HG02588 (cell line): ENCODE measurements at regions not wholly inside any gene's neighbourhood (a gene's known extent, or its start where the extent isn't known, plus 50 kb on each side); places are given as distances from the start of the nearest gene placed in this dataset.

Source experiments
- ATAC-seq: cut with Tn5 transposase; IDR thresholded peaks from one replicate; pipeline ENCODE4 v1.9.1; 2021; ENCODE audit warnings: mild to moderate bottlenecking, moderate library complexity; ENCODE audit not compliant: unreplicated experiment

GRCh38 chr10:33758299-33758698 lies 423.8 kb upstream of the NRP1 start:
- ATAC-seq, result no peak

- no peak for ATAC-seq
Measured at GRCh38 chr10:33754052-33754451, 419.6 kb upstream of the NRP1 start.

- no peak for ATAC-seq
Measured at GRCh38 chr10:33753389-33753788, 418.9 kb upstream of the NRP1 start.

- ATAC-seq, result no peak
Measured at GRCh38 chr10:33749790-33750189, 415.3 kb upstream of the NRP1 start.

- ATAC-seq, result no peak
Measured at GRCh38 chr10:33749067-33749735, 414.7 kb upstream of the NRP1 start.

- ATAC-seq, result no peak
Measured at GRCh38 chr10:33746836-33747268, 412.4 kb upstream of the NRP1 start.

- ATAC-seq, result no peak
Measured at GRCh38 chr10:33746186-33746585, 411.7 kb upstream of the NRP1 start.

- ATAC-seq, result peak; percentile 52
Measured at GRCh38 chr10:33743429-33743857, 409.0 kb upstream of the NRP1 start.

- no peak for ATAC-seq
Measured at GRCh38 chr10:33739031-33739430, 404.6 kb upstream of the NRP1 start.

GRCh38 chr10:33735464-33735923 lies 401.0 kb upstream of the NRP1 start:
- ATAC-seq, result no peak

- ATAC-seq, result no peak
Measured at GRCh38 chr10:33734393-33735155, 400.1 kb upstream of the NRP1 start.

GRCh38 chr10:33733058-33733457 lies 398.6 kb upstream of the NRP1 start:
- ATAC-seq, result no peak

GRCh38 chr10:33732161-33732680 lies 397.8 kb upstream of the NRP1 start:
- ATAC-seq, result no peak

- no peak for ATAC-seq
Measured at GRCh38 chr10:33731322-33731721, 396.9 kb upstream of the NRP1 start.

GRCh38 chr10:33725430-33725829 lies 391.0 kb upstream of the NRP1 start:
- no peak for ATAC-seq

GRCh38 chr10:33723181-33723580 lies 388.7 kb upstream of the NRP1 start:
- no peak for ATAC-seq

GRCh38 chr10:33722067-33722466 lies 387.6 kb upstream of the NRP1 start:
- ATAC-seq, result no peak

GRCh38 chr10:33721509-33721908 lies 387.0 kb upstream of the NRP1 start:
- no peak for ATAC-seq

GRCh38 chr10:33720161-33720560 lies 385.7 kb upstream of the NRP1 start:
- no peak for ATAC-seq

- ATAC-seq, result no peak
Measured at GRCh38 chr10:33719005-33719703, 384.7 kb upstream of the NRP1 start.

GRCh38 chr10:33716501-33717267 lies 382.2 kb upstream of the NRP1 start:
- no peak for ATAC-seq
